CD4-positive, alpha-beta T cell (primary cell): ENCODE measurements at regions not wholly inside any gene's neighbourhood (a gene's known extent, or its start where the extent isn't known, plus 50 kb on each side); places are given as distances from the start of the nearest gene placed in this dataset.

ENCODE experiments used
- ATAC-seq: fragments of 200-7000 bp; cut with Tn5 transposase; one replicate; pipeline ENCODE4 v1.10.0; 2022; ENCODE audit warnings: mild to moderate bottlenecking; ENCODE audit not compliant: poor library complexity
- CTCF ChIA-PET: fragments of 350-600 bp; sonication (Branson Sonifier 250); formaldehyde crosslinking; loops from one replicate; lab custom pipeline; 2021; ENCODE audit warnings: antibody characterized with exemption, inconsistent platforms; lab: Charles Lee
- POLR2A ChIA-PET: fragments of 350-600 bp; sonication (Branson Sonifier 250); formaldehyde crosslinking; loops from one replicate; lab custom pipeline; 2021; ENCODE audit warnings: antibody characterized with exemption, inconsistent platforms; lab: Charles Lee
- DNase-seq, 14 experiments: peaks; one replicate each; pipeline ENCODE4 v3.0.0-alpha.2; 2013 to 2020; ENCODE audit warnings: mixed read lengths in 2 of 14
- H3K27ac ChIP-seq, 2 donors: one replicate each; pipeline versions ENCODE4 v1.5.1 to v1.7.0; 2013; ENCODE audit warnings: low read length in 2 of 2, low read depth in 1 of 2, mild to moderate bottlenecking in 1 of 2
- H3K27me3 ChIP-seq, 2 experiments: 1 replicate in 1 of 2; 2 replicates in 1 of 2; pipeline versions ENCODE4 v1.6.1 to v1.7.0; 2013; ENCODE audit warnings: low read length in 2 of 2, control low read depth in 1 of 2, mild to moderate bottlenecking in 1 of 2, moderate library complexity in 1 of 2; ENCODE audit not compliant: insufficient read depth in 2 of 2, control insufficient read depth in 1 of 2
- H3K36me3 ChIP-seq: one replicate; pipeline ENCODE4 v1.6.1; 2013; ENCODE audit warnings: low read length, control low read depth; ENCODE audit not compliant: insufficient read depth
- H3K4me1 ChIP-seq: one replicate; pipeline ENCODE4 v1.6.1; 2013; ENCODE audit warnings: low read length, control low read depth; ENCODE audit not compliant: insufficient read depth
- H3K4me3 ChIP-seq: one replicate; pipeline ENCODE4 v1.5.1; 2013; ENCODE audit warnings: mild to moderate bottlenecking, low read length, moderate library complexity
- H3K9me3 ChIP-seq, 2 experiments: 1 replicate in 1 of 2; 2 replicates in 1 of 2; pipeline versions ENCODE4 v1.6.1 to v1.7.0; 2013; ENCODE audit warnings: low read length in 2 of 2, mild to moderate bottlenecking in 2 of 2, control low read depth in 1 of 2, moderate library complexity in 1 of 2; ENCODE audit not compliant: control insufficient read depth in 1 of 2, insufficient read depth in 1 of 2
- H3K27ac Mint-ChIP-seq: one replicate; pipeline ENCODE4 v1.8.0; 2020; ENCODE audit warnings: mixed read lengths
- H3K27me3 Mint-ChIP-seq: one replicate; pipeline ENCODE4 v1.8.0; 2021; ENCODE audit warnings: mixed read lengths
- H3K36me3 Mint-ChIP-seq: one replicate; pipeline ENCODE4 v1.8.0; 2021; ENCODE audit warnings: low read depth, mixed read lengths
- H3K4me1 Mint-ChIP-seq: one replicate; pipeline ENCODE4 v1.8.0; 2021; ENCODE audit warnings: low read depth, mixed read lengths
- H3K4me3 Mint-ChIP-seq: one replicate; pipeline ENCODE4 v1.8.0; 2020; ENCODE audit warnings: mild to moderate bottlenecking, mixed read lengths
- H3K9me3 Mint-ChIP-seq: one replicate; pipeline ENCODE4 v1.8.0; 2020; ENCODE audit warnings: mixed read lengths
- intact Hi-C, 2 experiments: fragments of 100-400 bp; cut with DNase I in 1 of 2; cut with micrococcal nuclease in 1 of 2; formaldehyde crosslinking; loops; one replicate each; pipeline versions ENCODE4 v1.15.1 to v1.9.0; 2023 to 2025; cut with DNase I, micrococcal nuclease
- TF ChIP-seq, protein P1 (sequence below): fragments of 200-600 bp; IDR thresholded peaks from one replicate; pipeline ENCODE4 v1.8.0; 2022; ENCODE audit warnings: antibody characterized with exemption, mild to moderate bottlenecking

- Mint-ChIP-seq H3K27ac (no peak overlapping the region), H3K4me3 (no peak overlapping the region), H3K9me3 (no peaks in the 10 kb centered on the region), H3K4me1 (peaks cover 8% of the 10 kb centered on the region), H3K36me3 (no peaks in the 10 kb centered on the region), H3K27me3 (no peaks in the 10 kb centered on the region)
- TF ChIP-seq, protein P1, sequence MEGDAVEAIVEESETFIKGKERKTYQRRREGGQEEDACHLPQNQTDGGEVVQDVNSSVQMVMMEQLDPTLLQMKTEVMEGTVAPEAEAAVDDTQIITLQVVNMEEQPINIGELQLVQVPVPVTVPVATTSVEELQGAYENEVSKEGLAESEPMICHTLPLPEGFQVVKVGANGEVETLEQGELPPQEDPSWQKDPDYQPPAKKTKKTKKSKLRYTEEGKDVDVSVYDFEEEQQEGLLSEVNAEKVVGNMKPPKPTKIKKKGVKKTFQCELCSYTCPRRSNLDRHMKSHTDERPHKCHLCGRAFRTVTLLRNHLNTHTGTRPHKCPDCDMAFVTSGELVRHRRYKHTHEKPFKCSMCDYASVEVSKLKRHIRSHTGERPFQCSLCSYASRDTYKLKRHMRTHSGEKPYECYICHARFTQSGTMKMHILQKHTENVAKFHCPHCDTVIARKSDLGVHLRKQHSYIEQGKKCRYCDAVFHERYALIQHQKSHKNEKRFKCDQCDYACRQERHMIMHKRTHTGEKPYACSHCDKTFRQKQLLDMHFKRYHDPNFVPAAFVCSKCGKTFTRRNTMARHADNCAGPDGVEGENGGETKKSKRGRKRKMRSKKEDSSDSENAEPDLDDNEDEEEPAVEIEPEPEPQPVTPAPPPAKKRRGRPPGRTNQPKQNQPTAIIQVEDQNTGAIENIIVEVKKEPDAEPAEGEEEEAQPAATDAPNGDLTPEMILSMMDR, result no peak
- Histone ChIP-seq H3K27ac (no peak overlapping the region), H3K27me3 (peaks cover 4 to 5% of the 10 kb centered on the region in 2 experiments), H3K36me3 (no peaks in the 10 kb centered on the region), H3K4me3 (no peak overlapping the region), H3K9me3 (no peaks in the 10 kb centered on the region), H3K4me1 (peaks cover 7% of the 10 kb centered on the region)
- ATAC-seq (no peak), DNase-seq (no peak)
- ChIA-PET CTCF (no interaction called here), POLR2A (no interaction called here)
- intact Hi-C loops, result no loop called here
Observed at GRCh38 chr3:66597308-66597863, 96.6 kb upstream of the LRIG1 start.

DNA sequence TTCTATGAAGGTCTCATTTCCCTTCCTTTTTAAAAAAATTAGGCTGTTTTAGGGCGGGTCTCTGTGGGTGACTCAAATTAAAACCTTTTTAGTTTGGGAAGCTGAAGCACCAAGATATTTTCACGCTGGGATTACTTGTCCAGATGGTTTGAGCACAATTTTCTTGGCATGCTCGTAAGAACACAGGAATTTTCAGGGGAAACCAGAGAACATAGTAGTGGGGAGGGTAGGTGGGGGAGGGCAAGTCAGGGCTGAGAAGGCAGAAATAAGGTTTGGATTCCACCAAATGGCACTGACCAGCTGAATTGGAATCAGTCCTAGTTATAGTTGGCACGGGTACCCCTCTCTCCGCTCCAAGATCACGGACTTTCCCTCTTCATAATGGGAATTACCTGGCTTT, 97.3 kb upstream of the LRIG1 start:
- H3K27me3 ChIP-seq, result peaks cover under 1 to 4% of the 10 kb centered on the region in 2 experiments
- ChIA-PET CTCF (no interaction called here), POLR2A (no interaction called here)
- intact Hi-C loops, result no loop called here
- no peak overlapping the region for H3K4me3 Mint-ChIP-seq
- peaks cover 15% of the 10 kb centered on the region for H3K4me1 Mint-ChIP-seq
- H3K27ac ChIP-seq, result no peak overlapping the region
- H3K36me3 ChIP-seq, result no peaks in the 10 kb centered on the region
- no peaks in the 10 kb centered on the region for H3K9me3 Mint-ChIP-seq
- no peaks in the 10 kb centered on the region for H3K9me3 ChIP-seq
- no peak overlapping the region for H3K4me3 ChIP-seq
- H3K27me3 Mint-ChIP-seq, result no peaks in the 10 kb centered on the region
- H3K27ac Mint-ChIP-seq, result no peak overlapping the region
- TF ChIP-seq, protein P1, result no peak
- ATAC-seq (no peak), DNase-seq (no peak)
- H3K4me1 ChIP-seq, result peaks cover 15% of the 10 kb centered on the region
- H3K36me3 Mint-ChIP-seq, result no peaks in the 10 kb centered on the region

DNA sequence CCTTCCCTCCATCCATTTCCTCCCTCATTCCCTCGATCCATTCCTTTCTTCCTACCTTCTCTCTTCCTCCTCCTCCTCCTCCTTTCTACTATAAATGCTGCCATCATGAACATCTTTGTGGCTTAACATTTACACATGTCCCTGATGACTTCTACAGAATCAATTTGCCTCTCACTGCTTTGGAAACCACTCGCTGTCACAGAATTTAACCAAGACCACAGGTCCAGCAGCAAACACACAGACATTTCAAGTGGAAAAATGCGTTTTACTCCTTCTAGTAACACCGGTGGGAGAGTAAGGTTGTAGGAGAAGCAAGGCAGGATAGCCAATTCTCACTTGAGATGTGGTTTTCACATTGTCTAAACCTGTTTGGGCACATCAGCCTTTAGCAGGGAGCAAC, 101.4 kb upstream of the LRIG1 start:
- Mint-ChIP-seq H3K36me3 (no peaks in the 10 kb centered on the region), H3K27ac (no peak overlapping the region), H3K27me3 (no peaks in the 10 kb centered on the region), H3K9me3 (no peaks in the 10 kb centered on the region), H3K4me1 (peaks cover 35% of the 10 kb centered on the region), H3K4me3 (no peak overlapping the region)
- ATAC-seq (no peak), DNase-seq (no peak)
- ChIA-PET POLR2A (no interaction called here), CTCF (no interaction called here)
- H3K36me3 ChIP-seq, result no peaks in the 10 kb centered on the region
- no peaks in the 10 kb centered on the region for H3K9me3 ChIP-seq
- TF ChIP-seq, protein P1, result no peak
- no peak overlapping the region for H3K27ac ChIP-seq
- peaks cover 0 to 3% of the 10 kb centered on the region in 2 experiments for H3K27me3 ChIP-seq
- no peak overlapping the region for H3K4me3 ChIP-seq
- H3K4me1 ChIP-seq, result peaks cover 18% of the 10 kb centered on the region
- intact Hi-C loops, result no loop called here
